HG02884 (cell line): ENCODE measurements at regions not wholly inside any gene's neighbourhood (a gene's known extent, or its start where the extent isn't known, plus 50 kb on each side); places are given as distances from the start of the nearest gene placed in this dataset.

Experiments
- ATAC-seq: cut with Tn5 transposase; IDR thresholded peaks from one replicate; pipeline ENCODE4 v1.9.1; 2021; ENCODE audit warnings: mild to moderate bottlenecking, moderate library complexity; ENCODE audit not compliant: unreplicated experiment

- peak; percentile 68 for ATAC-seq
Observed at GRCh38 chr11:128232588-128232987, 354.8 kb downstream of the ETS1 start.

GRCh38 chr11:128231845-128232410 lies 355.4 kb downstream of the ETS1 start:
- ATAC-seq, result no peak

GRCh38 chr11:128227466-128227865 lies 359.9 kb downstream of the ETS1 start:
- no peak for ATAC-seq

GRCh38 chr11:128226106-128226716 lies 361.1 kb downstream of the ETS1 start:
- no peak for ATAC-seq

- no peak for ATAC-seq
Observed at GRCh38 chr11:128222245-128222884, 365.0 kb downstream of the ETS1 start.

GRCh38 chr11:128219731-128220120 lies 367.6 kb downstream of the ETS1 start:
- no peak for ATAC-seq

- no peak for ATAC-seq
Observed at GRCh38 chr11:128216198-128216597, 371.2 kb downstream of the ETS1 start.

GRCh38 chr11:128215238-128215882 lies 372.0 kb downstream of the ETS1 start:
- no peak for ATAC-seq

GRCh38 chr11:128214263-128214662 lies 373.1 kb downstream of the ETS1 start:
- ATAC-seq, result no peak

GRCh38 chr11:128213461-128213860 lies 373.9 kb downstream of the ETS1 start:
- ATAC-seq, result no peak

- ATAC-seq, result no peak
Observed at GRCh38 chr11:128212324-128212723, 375.0 kb downstream of the ETS1 start.

GRCh38 chr11:128210148-128210940 lies 377.0 kb downstream of the ETS1 start:
- no peak for ATAC-seq

GRCh38 chr11:128209138-128209435 lies 378.3 kb downstream of the ETS1 start:
- ATAC-seq, result no peak

- no peak for ATAC-seq
Observed at GRCh38 chr11:128208329-128209137, 378.8 kb downstream of the ETS1 start.

GRCh38 chr11:128207861-128208321 lies 379.5 kb downstream of the ETS1 start:
- ATAC-seq, result no peak

GRCh38 chr11:128206461-128206860 lies 380.9 kb downstream of the ETS1 start:
- ATAC-seq, result no peak

GRCh38 chr11:128205796-128206195 lies 381.6 kb downstream of the ETS1 start:
- ATAC-seq, result no peak

GRCh38 chr11:128204898-128205297 lies 382.5 kb downstream of the ETS1 start:
- ATAC-seq, result no peak

GRCh38 chr11:128201801-128202200 lies 385.6 kb downstream of the ETS1 start:
- ATAC-seq, result no peak

- ATAC-seq, result no peak
Observed at GRCh38 chr11:128201009-128201408, 386.3 kb downstream of the ETS1 start.
